Liver (tissue), 8 donors: ENCODE measurements at regions not wholly inside any gene's neighbourhood (a gene's known extent, or its start where the extent isn't known, plus 50 kb on each side); places are given as distances from the start of the nearest gene placed in this dataset.

Experiments
- DNase-seq: peaks from one replicate; pipeline ENCODE4 v3.0.0-alpha.2; 2017; ENCODE audit warnings: low spot score
- H3K27ac ChIP-seq, 2 donors: one replicate each; pipeline ENCODE4 v1.7.0; 2013; ENCODE audit warnings: inconsistent platforms in 2 of 2, low read length in 2 of 2, control low read depth in 1 of 2, low read depth in 1 of 2, mild to moderate bottlenecking in 1 of 2
- H3K27me3 ChIP-seq, 4 donors: one replicate each; pipeline versions ENCODE4 v1.6.1 to v1.7.0; 2013; ENCODE audit warnings: low read length in 3 of 4, inconsistent platforms in 1 of 4, mild to moderate bottlenecking in 1 of 4, moderate library complexity in 1 of 4; ENCODE audit not compliant: control insufficient read depth in 4 of 4, insufficient read depth in 4 of 4
- H3K36me3 ChIP-seq, 4 donors: one replicate each; pipeline versions ENCODE4 v1.6.1 to v1.7.0; 2013; ENCODE audit warnings: low read length in 3 of 4, mild to moderate bottlenecking in 3 of 4, low read depth in 1 of 4, moderate library complexity in 1 of 4; ENCODE audit not compliant: control insufficient read depth in 4 of 4, insufficient read depth in 3 of 4
- H3K4me1 ChIP-seq, 4 donors: one replicate each; pipeline versions ENCODE4 v1.6.1 to v1.7.0; 2013; ENCODE audit warnings: low read length in 3 of 4, mild to moderate bottlenecking in 3 of 4, moderate library complexity in 1 of 4; ENCODE audit not compliant: control insufficient read depth in 4 of 4, insufficient read depth in 4 of 4
- H3K4me3 ChIP-seq, 3 donors: one replicate each; pipeline versions ENCODE4 v1.6.1 to v1.7.0; 2013; ENCODE audit warnings: low read length in 3 of 3, control low read depth in 1 of 3, low read depth in 1 of 3, mild to moderate bottlenecking in 1 of 3
- H3K9ac ChIP-seq, 2 donors: one replicate each; pipeline ENCODE4 v1.7.0; 2013; ENCODE audit warnings: low read length in 2 of 2, mild to moderate bottlenecking in 2 of 2, moderate library complexity in 2 of 2, control low read depth in 1 of 2, low read depth in 1 of 2
- H3K9me3 ChIP-seq, 4 donors: one replicate each; pipeline versions ENCODE4 v1.6.1 to v1.7.0; 2013; ENCODE audit warnings: low read length in 3 of 4; ENCODE audit not compliant: control insufficient read depth in 4 of 4
- ATF3 ChIP-seq: IDR thresholded peaks from 2 replicates; pipeline ENCODE4 v1.6.1; 2016; ENCODE audit warnings: antibody characterized with exemption
- CTCF ChIP-seq: fragments of 150-350 bp; IDR thresholded peaks from 2 replicates; pipeline ENCODE4 v1.5.1; 2017; ENCODE audit warnings: improper control_type of control experiment, low read depth, low read length; ENCODE audit not compliant: missing input control
- EGR1 ChIP-seq, 2 donors: IDR thresholded peaks; 2 replicates each; pipeline ENCODE4 v1.6.1; 2016 to 2018; ENCODE audit warnings: antibody characterized with exemption in 2 of 2, low read depth in 2 of 2
- FOXA1 ChIP-seq: IDR thresholded peaks from 2 replicates; pipeline ENCODE4 v1.6.1; 2016; ENCODE audit warnings: antibody characterized with exemption
- FOXA2 ChIP-seq: IDR thresholded peaks from 2 replicates; pipeline ENCODE4 v1.6.1; 2016; ENCODE audit warnings: antibody characterized with exemption
- GABPA ChIP-seq, 2 donors: IDR thresholded peaks in 1 of 2; conservative IDR thresholded peaks in 1 of 2; 2 replicates each; pipeline ENCODE4 v1.6.1; 2016; ENCODE audit warnings: antibody characterized with exemption in 2 of 2, mild to moderate bottlenecking in 1 of 2, moderate library complexity in 1 of 2
- HNF4A ChIP-seq, 2 donors: conservative IDR thresholded peaks; 2 replicates each; pipeline ENCODE4 v1.6.1; 2016; ENCODE audit warnings: antibody characterized with exemption in 2 of 2, mild to moderate bottlenecking in 2 of 2
- MAX ChIP-seq: IDR thresholded peaks from 2 replicates; pipeline ENCODE4 v1.6.1; 2016; ENCODE audit warnings: antibody characterized with exemption
- NR2F2 ChIP-seq: IDR thresholded peaks from 2 replicates; pipeline ENCODE4 v1.6.1; 2016; ENCODE audit warnings: antibody characterized with exemption
- REST ChIP-seq: IDR thresholded peaks from 2 replicates; pipeline ENCODE4 v1.6.1; 2016; ENCODE audit warnings: antibody characterized with exemption, mild to moderate bottlenecking
- RXRA ChIP-seq, 2 donors: IDR thresholded peaks; 2 replicates each; pipeline ENCODE4 v1.6.1; 2017 to 2018; ENCODE audit warnings: antibody characterized with exemption in 2 of 2, mild to moderate bottlenecking in 1 of 2
- SP1 ChIP-seq: IDR thresholded peaks from 2 replicates; pipeline ENCODE4 v1.6.1; 2018; ENCODE audit warnings: antibody characterized with exemption, mild to moderate bottlenecking
- ZBTB33 ChIP-seq: IDR thresholded peaks from 2 replicates; pipeline ENCODE4 v1.6.1; 2016; ENCODE audit warnings: antibody characterized with exemption
- WGBS: extraction: QIAGEN DNeasy Blood & Tissue Kit; methylation state at CpG from one replicate; pipeline ENCODE4 v1.1.7; 2013; 5-methylcytosine and 5-hydroxymethylcytosine counted together
- donor health status: healthy.
- donor health status: healthy.
- donor health status: healthy.
- donor health status: healthy.
- donor health status: healthy.

GRCh38 chr9:96133321-96134021, 168.5 kb downstream of the HSD17B3 start:
- Histone ChIP-seq H3K4me1 (no peaks in the 10 kb centered on the region), H3K4me3 (no peak overlapping the region), H3K27ac (no peak overlapping the region), H3K27me3 (no peaks in the 10 kb centered on the region), H3K9me3 (no peaks in the 10 kb centered on the region), H3K9ac (no peak overlapping the region), H3K36me3 (no peaks in the 10 kb centered on the region)
- DNase-seq: no peak
- TF ChIP-seq ZBTB33 (no peak), NR2F2 (no peak), FOXA2 (no peak), MAX (no peak), FOXA1 (no peak), SP1 (no peak), ATF3 (no peak)
- WGBS: 83% methylated on average over 6 of the region's 6 CpGs

- Histone ChIP-seq H3K9me3 (no peaks in the 10 kb centered on the region), H3K4me1 (no peaks in the 10 kb centered on the region), H3K27me3 (no peaks in the 10 kb centered on the region), H3K36me3 (no peaks in the 10 kb centered on the region), H3K4me3 (no peak overlapping the region), H3K27ac (no peak overlapping the region), H3K9ac (no peak overlapping the region)
- TF ChIP-seq FOXA2 (no peak), GABPA (IDR thresholded peaks at IDR 0.05 in 1 of 2, conservative IDR thresholded peaks at IDR 0.05 in 1 of 2) (no peak), REST (no peak), EGR1 (IDR thresholded peaks at IDR 0.05; ENCODE audit: low read depth in 2 of 2) (no peak), MAX (no peak), RXRA (IDR thresholded peaks at IDR 0.05) (no peak), HNF4A (conservative IDR thresholded peaks at IDR 0.05) (no peak), ZBTB33 (no peak), CTCF (no peak)
- 89% methylated on average over 4 of the region's 4 CpGs for WGBS
- DNase-seq: no peak
Observed at GRCh38 chr9:96131825-96132224, 170.2 kb downstream of the HSD17B3 start.
